SK-N-DZ (cell line): ENCODE measurements at regions not wholly inside any gene's neighbourhood (a gene's known extent, or its start where the extent isn't known, plus 50 kb on each side); places are given as distances from the start of the nearest gene placed in this dataset.
A peak's percentile ranks its signal among the peaks of the same experiment; 100 is the strongest.

Source experiments
- DNase-seq: peaks from one replicate; pipeline ENCODE4 v3.0.0-alpha.2; 2015; ENCODE audit warnings: low spot score

- no peak for DNase-seq
Measured at GRCh38 chr10:113259576-113260226, 293.2 kb upstream of the HABP2 start.

- no peak for DNase-seq
Measured at GRCh38 chr10:113261161-113261560, 291.7 kb upstream of the HABP2 start.

- DNase-seq, result peak; percentile 13
Measured at GRCh38 chr10:113261611-113262091, 291.2 kb upstream of the HABP2 start.

- no peak for DNase-seq
Measured at GRCh38 chr10:113263056-113263455, 289.8 kb upstream of the HABP2 start.

- DNase-seq, result no peak
Measured at GRCh38 chr10:113264333-113265131, 288.3 kb upstream of the HABP2 start.

- no peak for DNase-seq
Measured at GRCh38 chr10:113266147-113266546, 286.7 kb upstream of the HABP2 start.

GRCh38 chr10:113267619-113268562 lies 285.0 kb upstream of the HABP2 start:
- no peak for DNase-seq

GRCh38 chr10:113269333-113269732 lies 283.5 kb upstream of the HABP2 start:
- no peak for DNase-seq

GRCh38 chr10:113272511-113272910 lies 280.3 kb upstream of the HABP2 start:
- peak; percentile 45 for DNase-seq

GRCh38 chr10:113273181-113274163 lies 279.4 kb upstream of the HABP2 start:
- DNase-seq, result peak; percentile 41

GRCh38 chr10:113274176-113274829 lies 278.6 kb upstream of the HABP2 start:
- no peak for DNase-seq

GRCh38 chr10:113278221-113278620 lies 274.6 kb upstream of the HABP2 start:
- DNase-seq, result no peak

GRCh38 chr10:113278664-113279063 lies 274.2 kb upstream of the HABP2 start:
- no peak for DNase-seq

GRCh38 chr10:113279262-113279661 lies 273.6 kb upstream of the HABP2 start:
- DNase-seq, result no peak

GRCh38 chr10:113282564-113282963 lies 270.3 kb upstream of the HABP2 start:
- no peak for DNase-seq

- peak; percentile 32 for DNase-seq
Measured at GRCh38 chr10:113283189-113283588, 269.7 kb upstream of the HABP2 start.

- DNase-seq, result no peak
Measured at GRCh38 chr10:113284635-113285034, 268.2 kb upstream of the HABP2 start.

- no peak for DNase-seq
Measured at GRCh38 chr10:113285305-113285704, 267.5 kb upstream of the HABP2 start.

- no peak for DNase-seq
Measured at GRCh38 chr10:113287592-113287991, 265.3 kb upstream of the HABP2 start.

GRCh38 chr10:113290137-113290536 lies 262.7 kb upstream of the HABP2 start:
- no peak for DNase-seq
